ENCODE measurements at regions not wholly inside any gene's neighbourhood (a gene's known extent, or its start where the extent isn't known, plus 50 kb on each side); places are given as distances from the start of the nearest gene placed in this dataset.

DNA sequence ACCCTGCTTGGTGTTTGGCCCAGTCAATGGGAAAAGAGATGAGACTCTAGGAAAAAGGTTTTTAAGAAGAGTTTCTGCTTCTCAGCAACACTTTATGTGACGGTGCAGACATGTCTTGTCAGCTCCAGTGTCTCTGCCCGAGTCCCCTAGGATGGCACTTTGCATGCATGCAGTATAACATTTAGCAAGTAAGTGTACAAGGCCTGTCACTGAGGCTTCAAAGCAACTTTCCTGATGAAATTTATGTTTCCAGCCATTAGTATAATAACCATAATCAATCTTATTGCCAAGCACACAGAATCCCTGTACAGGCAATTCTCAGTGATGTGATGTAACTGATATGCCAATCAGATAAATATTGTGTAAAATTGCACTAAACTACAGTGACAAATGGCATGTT lies 248.1 kb upstream of the PLET1 start:
- DNase-seq (ENCODE audit: low read depth in 2 of 2, low spot score in 1 of 2), result no peak

GRCh38 chr11:112509300-112509699 lies 248.6 kb upstream of the PLET1 start:
- no peak for DNase-seq (ENCODE audit: low read depth in 2 of 2, low spot score in 1 of 2)

DNA sequence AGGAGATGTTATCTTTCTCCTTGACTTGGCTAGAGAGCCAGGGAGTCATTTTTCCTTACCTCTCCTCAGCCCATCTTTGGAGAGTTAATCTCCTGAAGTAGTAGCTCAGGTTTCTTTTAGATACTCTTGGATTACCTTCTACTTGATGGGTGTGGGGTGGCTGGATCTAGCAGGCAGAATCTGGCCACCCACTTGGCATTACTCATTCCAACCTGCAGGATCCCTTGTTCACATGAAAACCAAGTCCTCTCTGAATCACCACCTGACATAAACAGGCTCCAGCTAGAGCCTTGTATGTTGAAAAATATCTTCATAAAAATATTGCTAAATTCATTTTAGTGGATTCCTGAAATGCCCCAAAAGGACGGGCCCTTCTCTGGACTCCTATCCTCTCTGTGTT lies 250.6 kb upstream of the PLET1 start:
- DNase-seq (ENCODE audit: low read depth in 2 of 2, low spot score in 1 of 2), result no peak

DNA sequence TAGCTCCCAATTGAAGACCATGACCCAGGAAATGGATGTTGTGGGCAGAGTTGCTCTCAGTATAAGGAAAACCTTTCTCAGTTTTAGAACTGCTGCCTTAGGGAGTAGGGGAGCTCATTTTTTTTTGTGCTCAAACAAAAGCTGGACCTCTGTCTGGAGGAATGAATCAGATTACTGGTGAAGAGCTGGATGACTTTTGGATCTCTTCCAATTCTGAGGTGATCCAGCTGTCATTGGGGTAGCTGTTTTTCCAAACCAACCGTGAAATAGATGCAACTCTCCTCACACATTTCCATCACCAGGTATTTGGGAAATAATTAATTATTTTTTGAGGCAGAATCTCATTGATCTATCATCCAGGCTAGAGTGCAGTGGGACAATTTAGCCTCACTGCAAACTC lies 251.3 kb upstream of the PLET1 start:
- DNase-seq (ENCODE audit: low read depth in 2 of 2, low spot score in 1 of 2), result no peak

GRCh38 chr11:112513417-112513816 lies 252.8 kb upstream of the PLET1 start:
- DNase-seq (ENCODE audit: low read depth in 2 of 2, low spot score in 1 of 2), result no peak

DNA sequence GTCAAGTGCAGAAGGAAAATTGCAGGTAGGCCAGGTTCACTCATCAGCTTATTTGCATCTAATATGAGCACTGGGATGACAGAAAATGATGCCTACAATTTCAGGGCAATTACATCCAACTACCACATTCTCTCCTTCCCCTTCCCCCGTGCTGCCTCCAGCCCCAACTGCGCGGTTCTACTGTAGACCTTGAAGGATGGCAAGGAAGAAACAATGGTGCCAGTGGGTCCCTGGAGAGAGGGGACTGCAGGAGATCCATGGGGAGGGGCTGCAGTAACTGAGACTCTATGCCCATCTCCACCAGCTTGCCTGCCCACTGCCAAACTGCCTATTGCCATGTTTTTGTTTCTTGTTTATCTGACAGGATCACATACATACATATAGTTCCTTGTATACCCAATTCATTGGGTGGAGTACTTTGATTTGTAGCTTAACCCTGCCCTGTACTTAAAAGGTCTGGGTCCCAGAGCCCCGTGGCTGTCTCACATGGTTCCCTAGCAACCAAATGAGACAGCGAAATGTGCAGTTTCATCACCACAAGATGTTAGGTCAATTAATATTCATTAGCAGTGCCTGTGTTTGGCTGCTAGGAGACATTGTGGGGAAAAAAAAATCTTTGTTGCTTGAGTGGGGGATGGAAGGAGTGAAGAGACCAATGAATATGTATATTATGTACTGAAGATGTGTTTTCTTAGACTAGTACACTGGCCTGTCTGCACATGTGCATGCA lies 253.5 kb upstream of the PLET1 start:
- DNase-seq (ENCODE audit: low read depth in 2 of 2, low spot score in 1 of 2), result no peak

GRCh38 chr11:112516261-112516660 lies 255.6 kb upstream of the PLET1 start:
- no peak for DNase-seq (ENCODE audit: low read depth in 2 of 2, low spot score in 1 of 2)

- DNase-seq (ENCODE audit: low read depth in 2 of 2, low spot score in 1 of 2), result no peak
Observed at GRCh38 chr11:112516755-112517154, 256.1 kb upstream of the PLET1 start.

- no peak for DNase-seq (ENCODE audit: low read depth in 2 of 2, low spot score in 1 of 2)
Observed at GRCh38 chr11:112518371-112518770, 257.7 kb upstream of the PLET1 start.

DNA sequence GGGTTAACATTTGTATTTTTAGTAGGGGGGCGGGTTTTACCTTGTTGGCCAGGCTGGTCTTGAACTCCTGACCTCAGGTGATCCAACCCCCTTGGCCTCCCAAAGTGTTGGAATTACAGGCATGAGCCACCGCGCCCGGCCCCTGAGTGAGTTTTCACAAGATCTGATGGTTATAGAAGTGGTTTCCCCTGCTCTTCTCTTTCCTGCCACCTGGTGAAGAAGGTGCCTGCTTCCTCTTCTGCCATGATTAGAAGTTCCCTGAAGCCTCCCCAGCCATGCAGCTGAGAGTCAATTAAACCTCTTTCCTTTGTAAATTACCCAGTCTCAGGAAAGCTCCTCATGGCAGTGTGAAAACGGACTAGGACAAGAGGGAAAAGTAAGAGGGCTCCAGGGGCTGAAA lies 259.1 kb upstream of the PLET1 start:
- no peak for DNase-seq (ENCODE audit: low read depth in 2 of 2, low spot score in 1 of 2)

GRCh38 chr11:112520354-112520753 lies 259.7 kb upstream of the PLET1 start:
- DNase-seq (ENCODE audit: low read depth in 2 of 2, low spot score in 1 of 2), result no peak

DNA sequence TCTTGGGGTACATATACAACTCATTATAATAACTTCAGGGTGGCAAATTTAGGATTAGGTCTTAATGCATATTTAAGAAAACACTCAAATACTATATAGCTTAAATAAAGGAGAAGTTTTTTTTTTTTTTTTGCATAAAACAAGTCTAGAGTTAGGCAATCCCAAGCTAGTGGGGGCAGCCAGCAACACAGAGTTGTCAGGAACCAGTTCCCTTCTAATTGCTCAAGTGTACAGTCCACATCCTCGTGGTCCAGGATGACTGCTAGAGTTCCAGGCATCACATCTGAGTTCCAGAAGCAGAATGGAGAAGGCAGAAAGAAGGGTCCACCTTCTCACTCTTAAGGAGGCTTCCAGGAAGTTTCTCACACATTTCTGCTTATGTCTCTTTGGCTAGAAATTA lies 261.9 kb upstream of the PLET1 start:
- DNase-seq (ENCODE audit: low read depth in 2 of 2, low spot score in 1 of 2), result no peak

DNA sequence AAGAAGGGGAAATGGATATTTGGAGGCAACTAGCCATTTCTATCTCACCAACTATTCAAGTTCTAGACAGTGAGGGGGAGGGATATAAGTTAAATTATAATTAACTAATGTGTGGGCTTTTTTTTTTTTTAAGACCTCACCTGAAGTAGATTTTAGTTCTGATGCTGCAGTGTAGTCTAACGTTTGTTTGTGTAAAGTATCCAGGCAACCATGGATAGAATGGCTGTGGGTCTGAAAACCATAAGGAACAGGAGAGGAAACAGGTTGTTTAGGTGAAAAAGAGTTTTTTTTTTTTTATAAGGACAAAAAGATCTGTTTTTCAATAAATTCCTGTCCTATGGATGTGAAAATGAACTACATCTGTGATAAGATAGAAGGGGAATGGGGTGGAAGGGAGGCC lies 262.4 kb upstream of the PLET1 start:
- DNase-seq (ENCODE audit: low read depth in 2 of 2, low spot score in 1 of 2), result no peak

GRCh38 chr11:112523477-112523876 lies 262.8 kb upstream of the PLET1 start:
- no peak for DNase-seq (ENCODE audit: low read depth in 2 of 2, low spot score in 1 of 2)

GRCh38 chr11:112523951-112524350 lies 263.3 kb upstream of the PLET1 start:
- no peak for DNase-seq (ENCODE audit: low read depth in 2 of 2, low spot score in 1 of 2)

DNA sequence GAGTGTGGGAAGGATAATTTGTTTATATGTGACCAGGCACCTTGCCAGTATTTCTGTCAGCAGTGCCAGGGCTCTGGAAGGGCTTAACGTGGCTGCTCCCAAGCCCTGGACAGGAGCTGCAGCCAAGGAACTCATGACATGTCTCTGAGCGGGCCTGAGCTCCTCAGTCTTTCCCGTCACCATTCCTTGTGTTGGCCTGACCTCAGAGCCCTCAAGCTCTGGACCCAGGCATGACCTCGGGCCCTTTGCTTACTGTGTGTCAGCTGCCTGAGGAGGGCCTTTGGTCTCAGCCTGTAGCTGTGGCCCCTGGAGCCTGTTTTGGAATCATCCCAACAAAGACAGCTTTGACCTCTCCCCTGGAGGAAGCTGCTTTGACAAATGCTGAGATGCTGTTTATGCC lies 264.1 kb upstream of the PLET1 start:
- DNase-seq (ENCODE audit: low read depth in 2 of 2, low spot score in 1 of 2), result no peak

DNA sequence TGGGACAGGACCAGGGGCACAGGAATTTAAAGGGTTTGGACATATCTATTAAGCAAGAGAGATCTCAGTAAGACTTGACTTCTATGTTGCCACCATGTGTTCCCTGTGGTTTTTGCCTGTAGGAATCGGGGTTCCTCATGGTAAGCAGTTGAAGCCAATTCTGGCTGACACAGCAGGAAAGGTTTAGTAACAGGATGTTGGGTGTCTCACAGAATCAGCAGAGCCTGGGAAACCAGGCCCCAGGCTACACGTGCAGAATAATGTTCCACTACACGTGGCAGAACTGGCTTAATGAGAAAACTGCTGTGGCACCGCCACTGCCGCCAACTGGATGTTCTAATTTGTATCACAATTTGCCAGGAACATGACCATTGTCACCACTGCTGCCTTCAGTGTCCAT lies 264.6 kb upstream of the PLET1 start:
- no peak for DNase-seq (ENCODE audit: low read depth in 2 of 2, low spot score in 1 of 2)

DNA sequence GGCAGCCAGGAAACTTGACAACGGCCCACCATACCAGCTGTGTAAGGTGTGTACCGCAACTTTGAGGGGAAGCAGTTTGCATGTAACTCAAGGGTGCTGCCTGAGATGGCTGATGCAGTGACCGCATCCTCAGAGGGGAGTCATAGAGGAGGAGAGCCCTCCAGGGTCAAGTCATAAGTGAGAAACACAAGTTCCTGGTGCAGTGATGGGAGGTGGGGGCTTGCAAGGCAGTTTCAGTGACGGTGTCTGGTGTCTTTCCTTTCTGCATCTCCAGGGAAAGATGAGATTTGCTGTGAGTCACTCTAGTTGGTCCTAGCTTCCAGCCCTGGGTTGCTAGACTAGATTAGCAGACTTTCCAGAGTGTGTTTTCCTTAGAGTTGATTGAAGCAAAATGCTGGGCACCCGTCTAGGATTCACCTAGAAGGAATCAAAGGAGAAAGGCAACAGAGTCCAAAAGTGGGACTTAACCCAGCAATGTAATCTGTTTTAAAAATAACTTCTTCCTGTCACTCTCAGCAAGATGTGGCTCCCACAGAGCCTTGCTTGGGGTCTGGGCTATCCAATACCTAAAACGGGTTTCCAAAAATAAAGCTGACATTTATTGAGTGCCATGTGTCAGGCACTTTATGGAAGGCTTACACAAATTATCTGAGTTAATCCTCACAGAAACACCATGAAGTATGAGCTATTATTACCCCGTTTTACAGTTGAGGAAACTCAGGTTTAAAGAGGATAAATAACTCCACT lies 265.4 kb upstream of the PLET1 start:
- no peak for DNase-seq (ENCODE audit: low read depth in 2 of 2, low spot score in 1 of 2)

DNA sequence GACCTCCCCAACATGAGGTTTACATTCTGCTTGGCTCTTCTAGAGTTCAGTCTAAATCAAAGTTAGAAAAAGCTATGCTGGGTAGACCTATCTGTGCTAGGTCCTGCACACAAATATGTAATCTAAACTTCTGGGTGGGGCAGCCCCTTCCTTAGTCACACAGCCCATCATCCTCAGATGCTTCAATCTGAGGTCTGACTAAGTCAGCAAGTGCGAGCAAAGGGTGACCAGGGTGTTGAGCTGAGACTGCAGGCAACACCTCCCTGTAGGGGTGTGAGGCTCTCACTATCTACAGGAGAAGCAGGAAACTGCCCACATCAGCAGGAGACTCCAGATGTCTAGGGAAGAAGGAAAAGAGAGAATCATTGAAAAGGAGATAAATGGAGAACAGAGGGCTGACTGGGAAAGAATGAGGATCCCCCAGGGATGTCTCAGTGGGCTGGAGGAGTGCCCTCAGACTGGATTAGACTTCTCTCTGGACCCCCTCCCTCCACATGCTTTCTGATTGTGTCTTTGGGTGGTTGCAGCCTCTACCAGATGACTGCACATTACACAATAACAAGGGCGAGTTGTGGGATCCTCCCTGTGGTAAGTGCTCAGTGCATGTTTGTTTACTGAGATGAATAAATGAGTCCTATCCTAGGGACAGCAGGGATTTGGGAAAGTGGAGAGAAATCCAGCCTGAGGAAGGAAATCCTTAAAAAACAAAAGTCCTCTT lies 266.2 kb upstream of the PLET1 start:
- DNase-seq (ENCODE audit: low read depth in 2 of 2, low spot score in 1 of 2), result no peak

GRCh38 chr11:112529071-112529470 lies 268.4 kb upstream of the PLET1 start:
- DNase-seq (ENCODE audit: low read depth in 2 of 2, low spot score in 1 of 2), result no peak

GRCh38 chr11:112532506-112532905 lies 271.8 kb upstream of the PLET1 start:
- DNase-seq (ENCODE audit: low read depth in 2 of 2, low spot score in 1 of 2), result no peak

DNA sequence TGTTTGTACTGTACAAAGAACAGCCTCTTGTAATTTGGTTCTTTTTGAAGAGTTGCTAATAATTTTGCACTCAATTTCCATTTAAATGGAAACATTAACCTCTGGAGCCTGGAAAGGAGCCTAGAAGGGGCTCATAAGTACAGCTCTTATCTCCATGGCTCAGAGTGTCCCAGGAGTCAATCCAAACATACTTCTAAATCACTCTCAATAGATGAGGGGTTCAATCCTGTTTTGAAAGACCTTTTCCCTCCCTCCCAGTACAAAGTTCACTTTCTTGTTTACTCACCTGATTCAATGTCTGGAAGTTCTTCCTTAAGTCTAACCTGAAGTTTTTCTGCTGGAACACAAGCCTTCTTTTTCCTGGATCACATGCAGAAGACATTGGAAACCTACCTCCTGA lies 273.0 kb upstream of the PLET1 start:
- no peak for DNase-seq (ENCODE audit: low read depth in 2 of 2, low spot score in 1 of 2)

Measured in stimulated activated CD8-positive, alpha-beta memory T cell treated with anti-CD3 and anti-CD28 coated beads, Interleukin-4, amount 100 ng/mL, for 1 hour (primary cell).